ENCODE measurements at regions not wholly inside any gene's neighbourhood (a gene's known extent, or its start where the extent isn't known, plus 50 kb on each side); places are given as distances from the start of the nearest gene placed in this dataset.

DNA sequence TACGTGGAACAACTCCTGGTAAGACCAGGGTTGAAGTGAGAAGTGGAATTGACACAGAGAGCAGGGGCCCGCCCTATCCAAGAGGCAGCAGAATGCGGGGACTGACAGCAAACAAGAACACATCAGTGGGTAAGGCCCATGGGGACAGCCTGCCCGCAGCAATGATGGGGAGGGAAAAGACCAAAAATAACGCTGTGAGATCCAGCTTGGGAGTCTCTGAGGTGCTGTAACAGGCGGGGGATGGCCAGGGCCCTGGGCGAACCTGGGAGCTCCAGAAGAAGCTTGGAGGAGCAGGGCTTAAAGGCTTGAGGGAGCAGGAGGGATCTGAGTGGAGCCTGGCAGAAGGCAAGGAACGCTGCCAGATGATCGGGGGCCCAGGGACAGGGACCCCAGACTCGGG, 173.4 kb downstream of the TMEM200C start:
- no peaks in the 10 kb centered on the region for H3K9me3 Mint-ChIP-seq
- Histone ChIP-seq H3K36me3 (ENCODE audit: insufficient read depth) (no peaks in the 10 kb centered on the region), H4K20me1 (replicated peaks; ENCODE audit: insufficient read depth) (no peaks in the 10 kb centered on the region), H3K9me2 (ENCODE audit: insufficient read depth) (no peaks in the 10 kb centered on the region), H3K4me1 (ENCODE audit: insufficient read depth) (no peaks in the 10 kb centered on the region), H3K79me2 (replicated peaks; ENCODE audit: insufficient read depth) (no peaks in the 10 kb centered on the region), H3K27me3 (ENCODE audit: insufficient read depth) (no peaks in the 10 kb centered on the region), H3K27ac (ENCODE audit: low read depth) (no peak overlapping the region), H3K4me3 (no peak overlapping the region), H3F3A (replicated peaks; ENCODE audit: low read depth) (no peaks in the 10 kb centered on the region), H3K4me2 (no peak overlapping the region), H2AFZ (no peak overlapping the region)
- peaks cover 2% of the 10 kb centered on the region; the same call in 1 of the 3 replicates for H3K4me1 Mint-ChIP-seq
- no peaks in the 10 kb centered on the region for H3K27me3 Mint-ChIP-seq (ENCODE audit: insufficient read depth, low read depth, poor library complexity)
- no peak for TF ChIP-seq NANOG (IDR thresholded peaks at IDR 0.05; ENCODE audit: borderline replicate concordance)
- H3K27ac Mint-ChIP-seq, result no peak overlapping the region
- H3K4me3 Mint-ChIP-seq, result no peak overlapping the region
- ATAC-seq (no peak), DNase-seq (ENCODE audit: low spot score) (no peak)
- H3K36me3 Mint-ChIP-seq (ENCODE audit: low read depth), result no peaks in the 10 kb centered on the region

DNA sequence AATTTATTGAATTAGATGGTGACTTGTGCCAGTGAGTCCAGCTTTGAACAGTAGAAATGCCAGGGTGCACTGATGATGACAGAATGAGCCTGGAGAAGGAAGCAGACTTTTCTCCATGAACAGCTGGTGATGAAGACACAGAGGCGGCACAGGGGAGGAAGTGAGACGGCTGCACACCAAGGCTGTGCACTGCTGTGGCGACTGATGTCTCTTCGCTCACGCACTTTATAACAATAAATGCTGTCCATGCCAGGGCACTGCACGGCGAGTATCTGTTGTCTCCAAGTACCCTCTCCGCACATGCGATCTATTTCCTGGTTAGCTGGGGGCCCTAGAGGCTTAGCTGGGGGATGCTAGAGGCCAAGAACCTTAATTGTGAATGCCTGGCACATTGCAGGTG, 175.2 kb downstream of the TMEM200C start:
- Histone ChIP-seq H3K9me2 (ENCODE audit: insufficient read depth) (no peaks in the 10 kb centered on the region), H3K27ac (ENCODE audit: low read depth) (no peak overlapping the region), H3K79me2 (replicated peaks; ENCODE audit: insufficient read depth) (no peaks in the 10 kb centered on the region), H3K27me3 (ENCODE audit: insufficient read depth) (no peaks in the 10 kb centered on the region), H3K36me3 (ENCODE audit: insufficient read depth) (no peaks in the 10 kb centered on the region), H4K20me1 (replicated peaks; ENCODE audit: insufficient read depth) (no peaks in the 10 kb centered on the region), H2AFZ (no peak overlapping the region), H3K4me1 (ENCODE audit: insufficient read depth) (no peaks in the 10 kb centered on the region), H3F3A (replicated peaks; ENCODE audit: low read depth) (no peaks in the 10 kb centered on the region), H3K4me3 (no peak overlapping the region), H3K4me2 (no peak overlapping the region)
- H3K36me3 Mint-ChIP-seq (ENCODE audit: low read depth), result no peaks in the 10 kb centered on the region
- H3K4me1 Mint-ChIP-seq, result no peaks in the 10 kb centered on the region
- H3K4me3 Mint-ChIP-seq, result no peak overlapping the region
- DNase-seq (ENCODE audit: low spot score) (no peak), ATAC-seq (no peak)
- H3K27ac Mint-ChIP-seq, result no peak overlapping the region; the same call in 1 of the 2 replicates
- no peaks in the 10 kb centered on the region for H3K9me3 Mint-ChIP-seq
- H3K27me3 Mint-ChIP-seq (ENCODE audit: insufficient read depth, low read depth, poor library complexity), result no peaks in the 10 kb centered on the region
- no peak for TF ChIP-seq CREB1 (CRISPR knock-in tag; IDR thresholded peaks at IDR 0.05; ENCODE audit: low read depth)
- TF ChIP-seq EZH2 (IDR thresholded peaks at IDR 0.05; ENCODE audit: low read depth, unreplicated experiment), result no peak
- no peak for TF ChIP-seq ZNF331 (CRISPR knock-in tag; IDR thresholded peaks at IDR 0.05; ENCODE audit: low read depth)
- TF ChIP-seq, protein P1, sequence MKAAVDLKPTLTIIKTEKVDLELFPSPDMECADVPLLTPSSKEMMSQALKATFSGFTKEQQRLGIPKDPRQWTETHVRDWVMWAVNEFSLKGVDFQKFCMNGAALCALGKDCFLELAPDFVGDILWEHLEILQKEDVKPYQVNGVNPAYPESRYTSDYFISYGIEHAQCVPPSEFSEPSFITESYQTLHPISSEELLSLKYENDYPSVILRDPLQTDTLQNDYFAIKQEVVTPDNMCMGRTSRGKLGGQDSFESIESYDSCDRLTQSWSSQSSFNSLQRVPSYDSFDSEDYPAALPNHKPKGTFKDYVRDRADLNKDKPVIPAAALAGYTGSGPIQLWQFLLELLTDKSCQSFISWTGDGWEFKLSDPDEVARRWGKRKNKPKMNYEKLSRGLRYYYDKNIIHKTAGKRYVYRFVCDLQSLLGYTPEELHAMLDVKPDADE (IDR thresholded peaks at IDR 0.05), result no peak
- TF ChIP-seq, protein P2, sequence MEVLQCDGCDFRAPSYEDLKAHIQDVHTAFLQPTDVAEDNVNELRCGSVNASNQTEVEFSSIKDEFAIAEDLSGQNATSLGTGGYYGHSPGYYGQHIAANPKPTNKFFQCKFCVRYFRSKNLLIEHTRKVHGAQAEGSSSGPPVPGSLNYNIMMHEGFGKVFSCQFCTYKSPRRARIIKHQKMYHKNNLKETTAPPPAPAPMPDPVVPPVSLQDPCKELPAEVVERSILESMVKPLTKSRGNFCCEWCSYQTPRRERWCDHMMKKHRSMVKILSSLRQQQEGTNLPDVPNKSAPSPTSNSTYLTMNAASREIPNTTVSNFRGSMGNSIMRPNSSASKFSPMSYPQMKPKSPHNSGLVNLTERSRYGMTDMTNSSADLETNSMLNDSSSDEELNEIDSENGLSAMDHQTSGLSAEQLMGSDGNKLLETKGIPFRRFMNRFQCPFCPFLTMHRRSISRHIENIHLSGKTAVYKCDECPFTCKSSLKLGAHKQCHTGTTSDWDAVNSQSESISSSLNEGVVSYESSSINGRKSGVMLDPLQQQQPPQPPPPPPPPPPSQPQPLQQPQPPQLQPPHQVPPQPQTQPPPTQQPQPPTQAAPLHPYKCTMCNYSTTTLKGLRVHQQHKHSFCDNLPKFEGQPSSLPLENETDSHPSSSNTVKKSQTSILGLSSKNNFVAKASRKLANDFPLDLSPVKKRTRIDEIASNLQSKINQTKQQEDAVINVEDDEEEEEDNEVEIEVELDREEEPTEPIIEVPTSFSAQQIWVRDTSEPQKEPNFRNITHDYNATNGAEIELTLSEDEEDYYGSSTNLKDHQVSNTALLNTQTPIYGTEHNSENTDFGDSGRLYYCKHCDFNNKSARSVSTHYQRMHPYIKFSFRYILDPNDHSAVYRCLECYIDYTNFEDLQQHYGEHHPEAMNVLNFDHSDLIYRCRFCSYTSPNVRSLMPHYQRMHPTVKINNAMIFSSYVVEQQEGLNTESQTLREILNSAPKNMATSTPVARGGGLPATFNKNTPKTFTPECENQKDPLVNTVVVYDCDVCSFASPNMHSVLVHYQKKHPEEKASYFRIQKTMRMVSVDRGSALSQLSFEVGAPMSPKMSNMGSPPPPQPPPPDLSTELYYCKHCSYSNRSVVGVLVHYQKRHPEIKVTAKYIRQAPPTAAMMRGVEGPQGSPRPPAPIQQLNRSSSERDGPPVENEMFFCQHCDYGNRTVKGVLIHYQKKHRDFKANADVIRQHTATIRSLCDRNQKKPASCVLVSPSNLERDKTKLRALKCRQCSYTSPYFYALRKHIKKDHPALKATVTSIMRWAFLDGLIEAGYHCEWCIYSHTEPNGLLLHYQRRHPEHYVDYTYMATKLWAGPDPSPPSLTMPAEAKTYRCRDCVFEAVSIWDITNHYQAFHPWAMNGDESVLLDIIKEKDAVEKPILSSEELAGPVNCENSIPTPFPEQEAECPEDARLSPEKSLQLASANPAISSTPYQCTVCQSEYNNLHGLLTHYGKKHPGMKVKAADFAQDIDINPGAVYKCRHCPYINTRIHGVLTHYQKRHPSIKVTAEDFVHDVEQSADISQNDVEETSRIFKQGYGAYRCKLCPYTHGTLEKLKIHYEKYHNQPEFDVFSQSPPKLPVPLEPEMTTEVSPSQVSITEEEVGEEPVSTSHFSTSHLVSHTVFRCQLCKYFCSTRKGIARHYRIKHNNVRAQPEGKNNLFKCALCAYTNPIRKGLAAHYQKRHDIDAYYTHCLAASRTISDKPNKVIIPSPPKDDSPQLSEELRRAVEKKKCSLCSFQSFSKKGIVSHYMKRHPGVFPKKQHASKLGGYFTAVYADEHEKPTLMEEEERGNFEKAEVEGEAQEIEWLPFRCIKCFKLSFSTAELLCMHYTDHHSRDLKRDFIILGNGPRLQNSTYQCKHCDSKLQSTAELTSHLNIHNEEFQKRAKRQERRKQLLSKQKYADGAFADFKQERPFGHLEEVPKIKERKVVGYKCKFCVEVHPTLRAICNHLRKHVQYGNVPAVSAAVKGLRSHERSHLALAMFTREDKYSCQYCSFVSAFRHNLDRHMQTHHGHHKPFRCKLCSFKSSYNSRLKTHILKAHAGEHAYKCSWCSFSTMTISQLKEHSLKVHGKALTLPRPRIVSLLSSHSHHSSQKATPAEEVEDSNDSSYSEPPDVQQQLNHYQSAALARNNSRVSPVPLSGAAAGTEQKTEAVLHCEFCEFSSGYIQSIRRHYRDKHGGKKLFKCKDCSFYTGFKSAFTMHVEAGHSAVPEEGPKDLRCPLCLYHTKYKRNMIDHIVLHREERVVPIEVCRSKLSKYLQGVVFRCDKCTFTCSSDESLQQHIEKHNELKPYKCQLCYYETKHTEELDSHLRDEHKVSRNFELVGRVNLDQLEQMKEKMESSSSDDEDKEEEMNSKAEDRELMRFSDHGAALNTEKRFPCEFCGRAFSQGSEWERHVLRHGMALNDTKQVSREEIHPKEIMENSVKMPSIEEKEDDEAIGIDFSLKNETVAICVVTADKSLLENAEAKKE (CRISPR knock-in tag; IDR thresholded peaks at IDR 0.05), result no peak
- TF ChIP-seq, protein P3, sequence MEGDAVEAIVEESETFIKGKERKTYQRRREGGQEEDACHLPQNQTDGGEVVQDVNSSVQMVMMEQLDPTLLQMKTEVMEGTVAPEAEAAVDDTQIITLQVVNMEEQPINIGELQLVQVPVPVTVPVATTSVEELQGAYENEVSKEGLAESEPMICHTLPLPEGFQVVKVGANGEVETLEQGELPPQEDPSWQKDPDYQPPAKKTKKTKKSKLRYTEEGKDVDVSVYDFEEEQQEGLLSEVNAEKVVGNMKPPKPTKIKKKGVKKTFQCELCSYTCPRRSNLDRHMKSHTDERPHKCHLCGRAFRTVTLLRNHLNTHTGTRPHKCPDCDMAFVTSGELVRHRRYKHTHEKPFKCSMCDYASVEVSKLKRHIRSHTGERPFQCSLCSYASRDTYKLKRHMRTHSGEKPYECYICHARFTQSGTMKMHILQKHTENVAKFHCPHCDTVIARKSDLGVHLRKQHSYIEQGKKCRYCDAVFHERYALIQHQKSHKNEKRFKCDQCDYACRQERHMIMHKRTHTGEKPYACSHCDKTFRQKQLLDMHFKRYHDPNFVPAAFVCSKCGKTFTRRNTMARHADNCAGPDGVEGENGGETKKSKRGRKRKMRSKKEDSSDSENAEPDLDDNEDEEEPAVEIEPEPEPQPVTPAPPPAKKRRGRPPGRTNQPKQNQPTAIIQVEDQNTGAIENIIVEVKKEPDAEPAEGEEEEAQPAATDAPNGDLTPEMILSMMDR (conservative IDR thresholded peaks at IDR 0.05; ENCODE audit: low read depth in 2 of 2), result no peak
- TF ChIP-seq, protein P4, sequence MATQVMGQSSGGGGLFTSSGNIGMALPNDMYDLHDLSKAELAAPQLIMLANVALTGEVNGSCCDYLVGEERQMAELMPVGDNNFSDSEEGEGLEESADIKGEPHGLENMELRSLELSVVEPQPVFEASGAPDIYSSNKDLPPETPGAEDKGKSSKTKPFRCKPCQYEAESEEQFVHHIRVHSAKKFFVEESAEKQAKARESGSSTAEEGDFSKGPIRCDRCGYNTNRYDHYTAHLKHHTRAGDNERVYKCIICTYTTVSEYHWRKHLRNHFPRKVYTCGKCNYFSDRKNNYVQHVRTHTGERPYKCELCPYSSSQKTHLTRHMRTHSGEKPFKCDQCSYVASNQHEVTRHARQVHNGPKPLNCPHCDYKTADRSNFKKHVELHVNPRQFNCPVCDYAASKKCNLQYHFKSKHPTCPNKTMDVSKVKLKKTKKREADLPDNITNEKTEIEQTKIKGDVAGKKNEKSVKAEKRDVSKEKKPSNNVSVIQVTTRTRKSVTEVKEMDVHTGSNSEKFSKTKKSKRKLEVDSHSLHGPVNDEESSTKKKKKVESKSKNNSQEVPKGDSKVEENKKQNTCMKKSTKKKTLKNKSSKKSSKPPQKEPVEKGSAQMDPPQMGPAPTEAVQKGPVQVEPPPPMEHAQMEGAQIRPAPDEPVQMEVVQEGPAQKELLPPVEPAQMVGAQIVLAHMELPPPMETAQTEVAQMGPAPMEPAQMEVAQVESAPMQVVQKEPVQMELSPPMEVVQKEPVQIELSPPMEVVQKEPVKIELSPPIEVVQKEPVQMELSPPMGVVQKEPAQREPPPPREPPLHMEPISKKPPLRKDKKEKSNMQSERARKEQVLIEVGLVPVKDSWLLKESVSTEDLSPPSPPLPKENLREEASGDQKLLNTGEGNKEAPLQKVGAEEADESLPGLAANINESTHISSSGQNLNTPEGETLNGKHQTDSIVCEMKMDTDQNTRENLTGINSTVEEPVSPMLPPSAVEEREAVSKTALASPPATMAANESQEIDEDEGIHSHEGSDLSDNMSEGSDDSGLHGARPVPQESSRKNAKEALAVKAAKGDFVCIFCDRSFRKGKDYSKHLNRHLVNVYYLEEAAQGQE (IDR thresholded peaks at IDR 0.05; ENCODE audit: unreplicated experiment), result no peak
- no peak for TF ChIP-seq EZH2phosphoT487 (IDR thresholded peaks at IDR 0.05; ENCODE audit: unreplicated experiment)
- no peak for TF ChIP-seq STAT1 (IDR thresholded peaks at IDR 0.05; ENCODE audit: unreplicated experiment)
